Ishikawa (cell line): ENCODE measurements at regions not wholly inside any gene's neighbourhood (a gene's known extent, or its start where the extent isn't known, plus 50 kb on each side); places are given as distances from the start of the nearest gene placed in this dataset.

Experiments
- CEBPB ChIP-seq: IDR thresholded peaks from 2 replicates; pipeline ENCODE4 v1.6.1; 2012
- CREB1 ChIP-seq: IDR thresholded peaks from 2 replicates; pipeline ENCODE4 v1.6.1; 2012; ENCODE audit warnings: low read depth
- EGR1 ChIP-seq: IDR thresholded peaks from 2 replicates; pipeline ENCODE4 v1.6.1; 2012
- EP300 ChIP-seq: IDR thresholded peaks from 2 replicates; pipeline ENCODE4 v1.6.1; 2012; ENCODE audit warnings: borderline replicate concordance
- MAX ChIP-seq: IDR thresholded peaks from 2 replicates; pipeline ENCODE4 v1.6.1; 2012
- RAD21 ChIP-seq: IDR thresholded peaks from 2 replicates; pipeline ENCODE4 v1.6.1; 2012; ENCODE audit warnings: low read depth
- REST ChIP-seq: IDR thresholded peaks from 2 replicates; pipeline ENCODE4 v1.6.1; 2012; ENCODE audit warnings: low read depth, mild to moderate bottlenecking
- TAF1 ChIP-seq: IDR thresholded peaks from 2 replicates; pipeline ENCODE4 v1.6.1; 2012; ENCODE audit warnings: low read depth, mild to moderate bottlenecking
- USF1 ChIP-seq: IDR thresholded peaks from 2 replicates; pipeline ENCODE4 v1.6.1; 2012
- ZBTB7A ChIP-seq: IDR thresholded peaks from 2 replicates; pipeline ENCODE4 v1.6.1; 2012; ENCODE audit warnings: low read depth

GRCh38 chr6:92289831-92290230 lies 1129.5 kb downstream of the EPHA7 start:
- no peak for TF ChIP-seq RAD21
- TF ChIP-seq CEBPB: no peak
- TF ChIP-seq EP300: no peak
- no peak for TF ChIP-seq ZBTB7A
- TF ChIP-seq EGR1: no peak
- TF ChIP-seq CREB1: no peak
- TF ChIP-seq USF1: no peak
- TF ChIP-seq REST: no peak
- no peak for TF ChIP-seq TAF1
- TF ChIP-seq MAX: no peak
